Liver (tissue), 8 donors: ENCODE measurements at regions not wholly inside any gene's neighbourhood (a gene's known extent, or its start where the extent isn't known, plus 50 kb on each side); places are given as distances from the start of the nearest gene placed in this dataset.

ENCODE experiments used
- DNase-seq: peaks from one replicate; pipeline ENCODE4 v3.0.0-alpha.2; 2017; ENCODE audit warnings: low spot score
- H3K27ac ChIP-seq, 2 donors: one replicate each; pipeline ENCODE4 v1.7.0; 2013; ENCODE audit warnings: inconsistent platforms in 2 of 2, low read length in 2 of 2, control low read depth in 1 of 2, low read depth in 1 of 2, mild to moderate bottlenecking in 1 of 2
- H3K27me3 ChIP-seq, 4 donors: one replicate each; pipeline versions ENCODE4 v1.6.1 to v1.7.0; 2013; ENCODE audit warnings: low read length in 3 of 4, inconsistent platforms in 1 of 4, mild to moderate bottlenecking in 1 of 4, moderate library complexity in 1 of 4; ENCODE audit not compliant: control insufficient read depth in 4 of 4, insufficient read depth in 4 of 4
- H3K36me3 ChIP-seq, 4 donors: one replicate each; pipeline versions ENCODE4 v1.6.1 to v1.7.0; 2013; ENCODE audit warnings: low read length in 3 of 4, mild to moderate bottlenecking in 3 of 4, low read depth in 1 of 4, moderate library complexity in 1 of 4; ENCODE audit not compliant: control insufficient read depth in 4 of 4, insufficient read depth in 3 of 4
- H3K4me1 ChIP-seq, 4 donors: one replicate each; pipeline versions ENCODE4 v1.6.1 to v1.7.0; 2013; ENCODE audit warnings: low read length in 3 of 4, mild to moderate bottlenecking in 3 of 4, moderate library complexity in 1 of 4; ENCODE audit not compliant: control insufficient read depth in 4 of 4, insufficient read depth in 4 of 4
- H3K4me3 ChIP-seq, 3 donors: one replicate each; pipeline versions ENCODE4 v1.6.1 to v1.7.0; 2013; ENCODE audit warnings: low read length in 3 of 3, control low read depth in 1 of 3, low read depth in 1 of 3, mild to moderate bottlenecking in 1 of 3
- H3K9ac ChIP-seq, 2 donors: one replicate each; pipeline ENCODE4 v1.7.0; 2013; ENCODE audit warnings: low read length in 2 of 2, mild to moderate bottlenecking in 2 of 2, moderate library complexity in 2 of 2, control low read depth in 1 of 2, low read depth in 1 of 2
- H3K9me3 ChIP-seq, 4 donors: one replicate each; pipeline versions ENCODE4 v1.6.1 to v1.7.0; 2013; ENCODE audit warnings: low read length in 3 of 4; ENCODE audit not compliant: control insufficient read depth in 4 of 4
- ATF3 ChIP-seq: IDR thresholded peaks from 2 replicates; pipeline ENCODE4 v1.6.1; 2016; ENCODE audit warnings: antibody characterized with exemption
- CTCF ChIP-seq: fragments of 150-350 bp; IDR thresholded peaks from 2 replicates; pipeline ENCODE4 v1.5.1; 2017; ENCODE audit warnings: improper control_type of control experiment, low read depth, low read length; ENCODE audit not compliant: missing input control
- EGR1 ChIP-seq, 2 donors: IDR thresholded peaks; 2 replicates each; pipeline ENCODE4 v1.6.1; 2016 to 2018; ENCODE audit warnings: antibody characterized with exemption in 2 of 2, low read depth in 2 of 2
- FOXA1 ChIP-seq: IDR thresholded peaks from 2 replicates; pipeline ENCODE4 v1.6.1; 2016; ENCODE audit warnings: antibody characterized with exemption
- FOXA2 ChIP-seq: IDR thresholded peaks from 2 replicates; pipeline ENCODE4 v1.6.1; 2016; ENCODE audit warnings: antibody characterized with exemption
- GABPA ChIP-seq, 2 donors: IDR thresholded peaks in 1 of 2; conservative IDR thresholded peaks in 1 of 2; 2 replicates each; pipeline ENCODE4 v1.6.1; 2016; ENCODE audit warnings: antibody characterized with exemption in 2 of 2, mild to moderate bottlenecking in 1 of 2, moderate library complexity in 1 of 2
- HNF4A ChIP-seq, 2 donors: conservative IDR thresholded peaks; 2 replicates each; pipeline ENCODE4 v1.6.1; 2016; ENCODE audit warnings: antibody characterized with exemption in 2 of 2, mild to moderate bottlenecking in 2 of 2
- HNF4G ChIP-seq: IDR thresholded peaks from 2 replicates; pipeline ENCODE4 v1.6.1; 2016; ENCODE audit warnings: antibody characterized with exemption
- JUND ChIP-seq, 2 donors: IDR thresholded peaks; 2 replicates each; pipeline ENCODE4 v1.6.1; 2016; ENCODE audit warnings: antibody characterized with exemption in 2 of 2
- MAX ChIP-seq: IDR thresholded peaks from 2 replicates; pipeline ENCODE4 v1.6.1; 2016; ENCODE audit warnings: antibody characterized with exemption
- NR2F2 ChIP-seq: IDR thresholded peaks from 2 replicates; pipeline ENCODE4 v1.6.1; 2016; ENCODE audit warnings: antibody characterized with exemption
- RAD21 ChIP-seq, 2 donors: IDR thresholded peaks; 2 replicates each; pipeline ENCODE4 v1.6.1; 2016; ENCODE audit warnings: antibody characterized with exemption in 2 of 2, mild to moderate bottlenecking in 2 of 2
- REST ChIP-seq: IDR thresholded peaks from 2 replicates; pipeline ENCODE4 v1.6.1; 2016; ENCODE audit warnings: antibody characterized with exemption, mild to moderate bottlenecking
- RXRA ChIP-seq, 2 donors: IDR thresholded peaks; 2 replicates each; pipeline ENCODE4 v1.6.1; 2017 to 2018; ENCODE audit warnings: antibody characterized with exemption in 2 of 2, mild to moderate bottlenecking in 1 of 2
- SP1 ChIP-seq: IDR thresholded peaks from 2 replicates; pipeline ENCODE4 v1.6.1; 2018; ENCODE audit warnings: antibody characterized with exemption, mild to moderate bottlenecking
- TAF1 ChIP-seq: conservative IDR thresholded peaks from 2 replicates; pipeline ENCODE4 v1.6.1; 2016; ENCODE audit warnings: antibody characterized with exemption, mild to moderate bottlenecking
- YY1 ChIP-seq: IDR thresholded peaks from 2 replicates; pipeline ENCODE4 v1.6.1; 2016; ENCODE audit warnings: antibody characterized with exemption, mild to moderate bottlenecking
- ZBTB33 ChIP-seq: IDR thresholded peaks from 2 replicates; pipeline ENCODE4 v1.6.1; 2016; ENCODE audit warnings: antibody characterized with exemption
- WGBS: extraction: QIAGEN DNeasy Blood & Tissue Kit; methylation state at CpG from one replicate; pipeline ENCODE4 v1.1.7; 2013; 5-methylcytosine and 5-hydroxymethylcytosine counted together
- donor health status: healthy.
- donor health status: healthy.
- donor health status: healthy.
- donor health status: healthy.
- donor health status: healthy.

- 38% methylated on average over 6 of the region's 6 CpGs for WGBS
- H3K4me1 ChIP-seq = no peaks in the 10 kb centered on the region
- H3K9ac ChIP-seq = no peak overlapping the region
- no peaks in the 10 kb centered on the region for H3K9me3 ChIP-seq
- peaks cover 0 to 4% (median 0%) of the 10 kb centered on the region in 4 donors for H3K27me3 ChIP-seq
- H3K27ac ChIP-seq = no peak overlapping the region
- H3K36me3 ChIP-seq = no peaks in the 10 kb centered on the region
- TF ChIP-seq ZBTB33 = no peak
- no peak for TF ChIP-seq HNF4G
- no peak for TF ChIP-seq FOXA1
- no peak for TF ChIP-seq CTCF
- no peak for TF ChIP-seq HNF4A (conservative IDR thresholded peaks at IDR 0.05)
- TF ChIP-seq GABPA (IDR thresholded peaks at IDR 0.05 in 1 of 2, conservative IDR thresholded peaks at IDR 0.05 in 1 of 2) = no peak
- no peak for TF ChIP-seq RXRA (IDR thresholded peaks at IDR 0.05)
- no peak overlapping the region for H3K4me3 ChIP-seq
- DNase-seq = no peak
Observed at GRCh38 chr9:79817438-79818004, 245.8 kb downstream of the TLE4 start.

- no peaks in the 10 kb centered on the region for H3K36me3 ChIP-seq
- H3K27me3 ChIP-seq = peaks cover 0 to 4% (median 0%) of the 10 kb centered on the region in 4 donors
- no peak overlapping the region for H3K4me3 ChIP-seq
- 58% methylated on average over 1 of the region's 1 CpG for WGBS
- H3K9me3 ChIP-seq = no peaks in the 10 kb centered on the region
- no peak for TF ChIP-seq REST
- no peak for TF ChIP-seq YY1
- TF ChIP-seq FOXA1 = no peak
- no peak for TF ChIP-seq NR2F2
- TF ChIP-seq GABPA (IDR thresholded peaks at IDR 0.05 in 1 of 2, conservative IDR thresholded peaks at IDR 0.05 in 1 of 2) = no peak
- no peak for TF ChIP-seq ATF3
- TF ChIP-seq MAX = no peak
- no peak for TF ChIP-seq TAF1
- no peak for TF ChIP-seq RXRA (IDR thresholded peaks at IDR 0.05)
- no peak for TF ChIP-seq HNF4A (conservative IDR thresholded peaks at IDR 0.05)
- no peak for TF ChIP-seq HNF4G
- TF ChIP-seq SP1 = no peak
- TF ChIP-seq RAD21 (IDR thresholded peaks at IDR 0.05) = no peak
- TF ChIP-seq CTCF = no peak
- no peak for TF ChIP-seq EGR1 (IDR thresholded peaks at IDR 0.05; ENCODE audit: low read depth in 2 of 2)
- no peak for TF ChIP-seq FOXA2
- TF ChIP-seq ZBTB33 = no peak
- TF ChIP-seq JUND (IDR thresholded peaks at IDR 0.05) = no peak
- no peak for DNase-seq
- no peak overlapping the region for H3K9ac ChIP-seq
- H3K27ac ChIP-seq = no peak overlapping the region
- peaks cover 0 to 2% (median under 1%) of the 10 kb centered on the region in 4 donors for H3K4me1 ChIP-seq
Observed at GRCh38 chr9:79813258-79813638, 241.5 kb downstream of the TLE4 start.
